HG02798 (cell line): ENCODE measurements at regions not wholly inside any gene's neighbourhood (a gene's known extent, or its start where the extent isn't known, plus 50 kb on each side); places are given as distances from the start of the nearest gene placed in this dataset.
"Not testable (repeated sequence)": the region's sequence is repeated elsewhere in the genome, so short reads cannot be mapped to it uniquely, and the experiment has no call there.

ENCODE experiments used
- ATAC-seq: cut with Tn5 transposase; IDR thresholded peaks from one replicate; pipeline ENCODE4 v1.9.1; 2021; ENCODE audit warnings: mild to moderate bottlenecking; ENCODE audit not compliant: unreplicated experiment, poor library complexity

GRCh38 chr10:117601716-117602115, 59.2 kb downstream of the EMX2 start:
- no peak for ATAC-seq

GRCh38 chr10:117603081-117603480, 60.5 kb downstream of the EMX2 start:
- ATAC-seq, result no peak

GRCh38 chr10:117603726-117604125, 61.2 kb downstream of the EMX2 start:
- no peak for ATAC-seq

- ATAC-seq, result peak; percentile 39
These were observed 66.7 kb downstream of the EMX2 start for GRCh38 chr10:117609095-117609795.

- no peak for ATAC-seq
These were observed 67.2 kb downstream of the EMX2 start for GRCh38 chr10:117609796-117610170.

- ATAC-seq, result no peak
These were observed 67.8 kb downstream of the EMX2 start for GRCh38 chr10:117610321-117610720.

- ATAC-seq, result no peak
These were observed 69.6 kb downstream of the EMX2 start for GRCh38 chr10:117612113-117612512.

- no peak for ATAC-seq
These were observed 73.1 kb downstream of the EMX2 start for GRCh38 chr10:117615649-117616048.

- peak; percentile 80 for ATAC-seq
These were observed 73.6 kb downstream of the EMX2 start for GRCh38 chr10:117616179-117616578.

GRCh38 chr10:117617086-117617485, 74.5 kb downstream of the EMX2 start:
- ATAC-seq, result no peak

GRCh38 chr10:117617659-117618058, 75.1 kb downstream of the EMX2 start:
- peak; percentile 57 for ATAC-seq

- ATAC-seq, result no peak
These were observed 76.7 kb downstream of the EMX2 start for GRCh38 chr10:117619223-117619622.

- no peak for ATAC-seq
These were observed 77.3 kb downstream of the EMX2 start for GRCh38 chr10:117619707-117620405.

- ATAC-seq, result no peak
These were observed 78.7 kb downstream of the EMX2 start for GRCh38 chr10:117621196-117621595.

GRCh38 chr10:117621795-117622420, 79.4 kb downstream of the EMX2 start:
- no peak for ATAC-seq

GRCh38 chr10:117622471-117623184, 80.1 kb downstream of the EMX2 start:
- ATAC-seq, result no peak

GRCh38 chr10:117626228-117626627, 83.7 kb downstream of the EMX2 start:
- ATAC-seq, result no peak

GRCh38 chr10:117627561-117627960, 85.0 kb downstream of the EMX2 start:
- no peak for ATAC-seq

- ATAC-seq, result not testable (repeated sequence)
These were observed 87.2 kb downstream of the EMX2 start for GRCh38 chr10:117629717-117630116.

GRCh38 chr10:117631276-117632145, 89.0 kb downstream of the EMX2 start:
- ATAC-seq, result no peak
